ENCODE measurements at regions not wholly inside any gene's neighbourhood (a gene's known extent, or its start where the extent isn't known, plus 50 kb on each side); places are given as distances from the start of the nearest gene placed in this dataset.

- DNase-seq (ENCODE audit: low read depth in 4 of 4, low spot score in 1 of 4), result no peak
Measured at GRCh38 chr17:79452706-79453105, 158.1 kb downstream of the RBFOX3 start.

GRCh38 chr17:79451167-79451566, 159.7 kb downstream of the RBFOX3 start:
- no peak for DNase-seq (ENCODE audit: low read depth in 4 of 4, low spot score in 1 of 4)

- DNase-seq (ENCODE audit: low read depth in 4 of 4, low spot score in 1 of 4), result no peak
Measured at GRCh38 chr17:79446399-79447009, 164.3 kb downstream of the RBFOX3 start.

- no peak for DNase-seq (ENCODE audit: low read depth in 4 of 4, low spot score in 1 of 4)
Measured at GRCh38 chr17:79444198-79444597, 166.7 kb downstream of the RBFOX3 start.

GRCh38 chr17:79443026-79443425, 167.8 kb downstream of the RBFOX3 start:
- no peak for DNase-seq (ENCODE audit: low read depth in 4 of 4, low spot score in 1 of 4)

GRCh38 chr17:79441356-79442160, 169.3 kb downstream of the RBFOX3 start:
- DNase-seq (ENCODE audit: low read depth in 4 of 4, low spot score in 1 of 4), result no peak

- DNase-seq (ENCODE audit: low read depth in 4 of 4, low spot score in 1 of 4), result no peak
Measured at GRCh38 chr17:79440251-79440650, 170.6 kb downstream of the RBFOX3 start.

- DNase-seq (ENCODE audit: low read depth in 4 of 4, low spot score in 1 of 4), result no peak
Measured at GRCh38 chr17:79439493-79439892, 171.4 kb downstream of the RBFOX3 start.

- DNase-seq (ENCODE audit: low read depth in 4 of 4, low spot score in 1 of 4), result no peak
Measured at GRCh38 chr17:79438546-79439334, 172.1 kb downstream of the RBFOX3 start.

GRCh38 chr17:79438058-79438457, 172.8 kb downstream of the RBFOX3 start:
- DNase-seq (ENCODE audit: low read depth in 4 of 4, low spot score in 1 of 4), result no peak

GRCh38 chr17:79437081-79437480, 173.8 kb downstream of the RBFOX3 start:
- DNase-seq (ENCODE audit: low read depth in 4 of 4, low spot score in 1 of 4), result no peak

- DNase-seq (ENCODE audit: low read depth in 4 of 4, low spot score in 1 of 4), result no peak
Measured at GRCh38 chr17:79435962-79436361, 174.9 kb downstream of the RBFOX3 start.

GRCh38 chr17:79435296-79435695, 175.6 kb downstream of the RBFOX3 start:
- no peak for DNase-seq (ENCODE audit: low read depth in 4 of 4, low spot score in 1 of 4)

GRCh38 chr17:79434215-79434614, 176.6 kb downstream of the RBFOX3 start:
- no peak for DNase-seq (ENCODE audit: low read depth in 4 of 4, low spot score in 1 of 4)

GRCh38 chr17:79433379-79433778, 177.5 kb downstream of the RBFOX3 start:
- no peak for DNase-seq (ENCODE audit: low read depth in 4 of 4, low spot score in 1 of 4)

GRCh38 chr17:79431175-79431574, 179.7 kb downstream of the RBFOX3 start:
- no peak for DNase-seq (ENCODE audit: low read depth in 4 of 4, low spot score in 1 of 4)

- no peak for DNase-seq (ENCODE audit: low read depth in 4 of 4, low spot score in 1 of 4)
Measured at GRCh38 chr17:79429864-79430494, 180.9 kb downstream of the RBFOX3 start.

GRCh38 chr17:79428988-79429387, 181.9 kb downstream of the RBFOX3 start:
- DNase-seq (ENCODE audit: low read depth in 4 of 4, low spot score in 1 of 4), result no peak

- DNase-seq (ENCODE audit: low read depth in 4 of 4, low spot score in 1 of 4), result no peak
Measured at GRCh38 chr17:79427621-79428539, 183.0 kb downstream of the RBFOX3 start.

GRCh38 chr17:79425686-79426085, 185.2 kb downstream of the RBFOX3 start:
- DNase-seq (ENCODE audit: low read depth in 4 of 4, low spot score in 1 of 4), result no peak
